K562 (cell line): ENCODE measurements at regions not wholly inside any gene's neighbourhood (a gene's known extent, or its start where the extent isn't known, plus 50 kb on each side); places are given as distances from the start of the nearest gene placed in this dataset.

ENCODE experiments used
- ATAC-seq: fragments of 200-7000 bp; cut with Tn5 transposase; 3 replicates; pipeline ENCODE4 v1.9.1; 2020; ENCODE audit warnings: moderate library complexity
- BruUV-seq: library from RNA; stranded (reverse); fragments of 400-500 nt; replicated peaks from 2 replicates; lab custom pipeline; 2021; lab: Mats Ljungman, UMichigan
- CTCF ChIA-PET: fragments of 300-600 bp; formaldehyde crosslinking; extraction: SDS; loops from one replicate; lab custom pipeline; 2021; ENCODE audit warnings: low intra/inter-chr PET ratio; lab: Yijun Ruan, JAX
- POLR2A ChIA-PET: fragments of 300-600, 350-650 bp; sonication (Branson Sonifier 250); formaldehyde crosslinking; extraction: SDS; loops from one replicate; lab custom pipeline; 2021; ENCODE audit warnings: antibody characterized with exemption, inconsistent platforms; lab: Yijun Ruan, JAX
- DNase-seq, 4 experiments: peaks; one replicate each; pipeline versions ENCODE4 v3.0.0 to v3.0.0-alpha.2; 2011 to 2018; ENCODE audit warnings: low spot score in 3 of 4, mixed read lengths in 3 of 4; ENCODE audit errors: extremely low read depth in 1 of 4
- FAIRE-seq: peaks from 2 replicates; lab custom pipeline; 2011; peaks lifted over from hg19 to GRCh38; lab: Jason Lieb, UNC
- H2AFZ ChIP-seq: 2 replicates; pipeline ENCODE4 v1.6.0; 2011; ENCODE audit warnings: low read depth, low read length, control low read depth, inconsistent platforms
- H3K27ac ChIP-seq: fragments of 200-600 bp; 3 replicates; pipeline ENCODE4 v1.8.0; 2011; ENCODE audit warnings: low read depth, mild to moderate bottlenecking, control low read depth, inconsistent platforms, low read length, moderate library complexity, mixed read lengths; ENCODE audit errors: extremely low read depth
- H3K27me3 ChIP-seq, 2 experiments: fragments of 300-600 bp in 1 of 2; 2 replicates in 1 of 2; 3 replicates in 1 of 2; pipeline versions ENCODE4 v1.6.0 to v1.8.0; 2011; ENCODE audit warnings: inconsistent platforms in 2 of 2, low read length in 2 of 2, mild to moderate bottlenecking in 1 of 2, mixed read lengths in 1 of 2, moderate library complexity in 1 of 2; ENCODE audit not compliant: control insufficient read depth in 2 of 2, insufficient read depth in 2 of 2
- H3K36me3 ChIP-seq: fragments of 300-600 bp; 3 replicates; pipeline ENCODE4 v1.8.0; 2011; ENCODE audit warnings: mild to moderate bottlenecking, low read length, inconsistent platforms; ENCODE audit not compliant: control insufficient read depth, insufficient read depth
- H3K4me1 ChIP-seq, 2 experiments: fragments of 200-600 bp in 1 of 2; replicated peaks in 1 of 2; 2 replicates in 1 of 2; 3 replicates in 1 of 2; pipeline versions ENCODE4 v1.5.1 to v1.8.0; 2011; ENCODE audit warnings: inconsistent platforms in 2 of 2, low read length in 2 of 2, mild to moderate bottlenecking in 1 of 2, mixed read lengths in 1 of 2, moderate library complexity in 1 of 2; ENCODE audit not compliant: control insufficient read depth in 2 of 2, insufficient read depth in 2 of 2
- H3K4me2 ChIP-seq: 2 replicates; pipeline ENCODE4 v1.6.1; 2011; ENCODE audit warnings: low read length, control low read depth, inconsistent platforms, mixed read lengths; ENCODE audit not compliant: insufficient read depth
- H3K4me3 ChIP-seq: fragments of 200-600 bp; sonication (generic), shearing (Covaris generic); 2 replicates; pipeline ENCODE4 v1.5.1; 2016; ENCODE audit warnings: control low read depth, inconsistent platforms
- H3K79me2 ChIP-seq: fragments of 200-600 bp; 3 replicates; pipeline ENCODE4 v1.8.0; 2011; ENCODE audit warnings: low read length, inconsistent platforms; ENCODE audit not compliant: control insufficient read depth, insufficient read depth
- H3K9ac ChIP-seq, 2 experiments: 2 replicates each; pipeline versions ENCODE4 v1.6.0 to v1.6.1; 2011; ENCODE audit warnings: low read depth in 2 of 2, low read length in 2 of 2, control low read depth in 1 of 2, inconsistent platforms in 1 of 2, mild to moderate bottlenecking in 1 of 2, mixed read lengths in 1 of 2; ENCODE audit not compliant: insufficient read depth in 1 of 2
- H3K9me1 ChIP-seq: one replicate; pipeline ENCODE4 v1.6.0; 2011; ENCODE audit warnings: inconsistent platforms, mild to moderate bottlenecking, low read length, moderate library complexity; ENCODE audit not compliant: control insufficient read depth, insufficient read depth
- H3K9me3 ChIP-seq: replicated peaks from 2 replicates; pipeline ENCODE4 v1.5.1; 2011; ENCODE audit warnings: low read depth, low read length, inconsistent platforms; ENCODE audit not compliant: control insufficient read depth, insufficient read depth
- H4K20me1 ChIP-seq: replicated peaks from 2 replicates; pipeline ENCODE4 v1.6.1; 2011; ENCODE audit warnings: low read length, inconsistent platforms, mixed read lengths; ENCODE audit not compliant: control insufficient read depth, insufficient read depth
- ADNP ChIP-seq: fragments of 200-800 bp; sonication (Bioruptor generic); IDR thresholded peaks from 2 replicates; pipeline ENCODE4 v1.6.1; 2016; ENCODE audit warnings: missing genetic modification characterization, missing compliant biosample characterization
- BCL6 ChIP-seq: fragments of 250-450 bp; sonication (Bioruptor Pico); IDR thresholded peaks from 2 replicates; pipeline ENCODE4 v1.4.0; 2020
- CBFB ChIP-seq: sonication (generic); formaldehyde crosslinking; IDR thresholded peaks from 2 replicates; pipeline ENCODE4 v1.4.0; 2020; ENCODE audit warnings: mild to moderate bottlenecking, missing genetic modification reagents
- CCAR2 ChIP-seq: fragments of 200-400 bp; formaldehyde crosslinking; IDR thresholded peaks from 2 replicates; pipeline ENCODE4 v1.6.1; 2017; ENCODE audit warnings: mild to moderate bottlenecking, low read depth, low read length
- HNRNPLL ChIP-seq: fragments of 200-400 bp; formaldehyde crosslinking; IDR thresholded peaks from 2 replicates; pipeline ENCODE4 v1.6.1; 2017; ENCODE audit warnings: low read length, low read depth, mild to moderate bottlenecking; ENCODE audit not compliant: poor library complexity, severe bottlenecking
- KLF13 ChIP-seq: fragments of 450-650 bp; IDR thresholded peaks from 2 replicates; pipeline ENCODE4 v1.6.1; 2016; ENCODE audit warnings: missing genetic modification characterization, low read depth, mild to moderate bottlenecking, missing compliant biosample characterization, moderate library complexity, borderline replicate concordance
- PML ChIP-seq: IDR thresholded peaks from 2 replicates; pipeline ENCODE4 v1.6.1; 2012; ENCODE audit warnings: low read length, inconsistent platforms
- PURB ChIP-seq: sonication (generic); formaldehyde crosslinking; IDR thresholded peaks from 2 replicates; pipeline ENCODE4 v1.9.0; 2021; ENCODE audit warnings: low read depth, mild to moderate bottlenecking, missing genetic modification reagents
- TAF15 ChIP-seq: fragments of 200-400 bp; formaldehyde crosslinking; IDR thresholded peaks from 2 replicates; pipeline ENCODE4 v1.6.1; 2017; ENCODE audit warnings: mild to moderate bottlenecking, low read depth, low read length, moderate library complexity
- TRIM28 ChIP-seq: fragments of 450-650 bp; IDR thresholded peaks from 2 replicates; pipeline ENCODE4 v1.6.1; 2017
- ZNF146 ChIP-seq: IDR thresholded peaks from one replicate; pipeline ENCODE4 v1.6.1; 2018; ENCODE audit warnings: missing compliant biosample characterization; ENCODE audit not compliant: unreplicated experiment
- ZNF316 ChIP-seq: fragments of 450-650 bp; IDR thresholded peaks from 2 replicates; pipeline ENCODE4 v1.6.1; 2016
- ZNF507 ChIP-seq: conservative IDR thresholded peaks from 2 replicates; pipeline ENCODE4 v1.6.1; 2017; ENCODE audit warnings: missing genetic modification characterization, missing compliant biosample characterization
- ZNF764 ChIP-seq: fragments of 250-450 bp; sonication (Bioruptor Pico); IDR thresholded peaks from 2 replicates; pipeline ENCODE4 v1.4.0; 2020; ENCODE audit warnings: low read depth, mild to moderate bottlenecking, moderate library complexity
- WGBS: fragments of 100-300 bp; shearing (Covaris generic); methylation state at CpG from one replicate; pipeline ENCODE4 v1.1.6; 2016; ENCODE audit warnings: low coverage, mixed read lengths; ENCODE audit not compliant: insufficient coverage; ENCODE audit errors: missing lambda C conversion rate; 5-methylcytosine and 5-hydroxymethylcytosine counted together
- in situ Hi-C: fragments of 300-500 bp; cut with MboI; formaldehyde crosslinking; loops from 4 replicates; pipeline ENCODE4 v1.15.0; 2018; ENCODE audit warnings: inconsistent platforms, mixed read lengths
- intact Hi-C: fragments of 100-400 bp; cut with micrococcal nuclease; formaldehyde crosslinking; loops from 2 replicates; pipeline ENCODE4 v1.14.2; 2022
- TF ChIP-seq, protein P1 (sequence below): IDR thresholded peaks from 2 replicates; pipeline ENCODE4 v1.6.1; 2016; ENCODE audit warnings: missing genetic modification characterization, missing compliant biosample characterization
- TF ChIP-seq, protein P2 (sequence below): sonication (generic); formaldehyde crosslinking; IDR thresholded peaks from 2 replicates; pipeline ENCODE4 v1.8.0; 2022; ENCODE audit warnings: mild to moderate bottlenecking, missing genetic modification reagents, borderline replicate concordance

DNA sequence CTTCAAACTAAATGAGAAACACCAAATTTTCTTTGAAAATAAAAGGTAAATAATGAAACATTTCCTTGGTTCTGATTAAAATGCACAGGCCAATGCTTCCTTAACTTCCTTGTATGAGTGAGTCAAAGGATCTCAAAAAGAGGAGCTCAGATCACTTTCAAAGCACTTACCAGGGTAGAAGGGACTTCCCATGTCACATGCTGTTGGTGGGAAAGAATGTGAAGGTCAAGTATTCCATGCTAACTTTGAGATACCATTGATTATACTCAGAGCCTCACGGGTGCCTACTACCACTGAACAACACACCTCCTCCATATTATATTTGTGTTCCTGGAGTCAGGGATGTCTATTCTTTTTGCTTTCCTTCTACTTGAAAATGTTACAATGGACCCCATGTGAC lies 233.5 kb upstream of the KIAA1217 start:
- in situ Hi-C loops (no loop called here), intact Hi-C loops (no loop called here)
- Histone ChIP-seq H2AFZ (no peak overlapping the region), H3K27me3 (no peaks in the 10 kb centered on the region), H3K36me3 (no peaks in the 10 kb centered on the region), H3K4me1 (no peaks in the 10 kb centered on the region), H3K4me2 (no peak overlapping the region), H3K9ac (no peak overlapping the region), H3K27ac (no peak overlapping the region), H3K9me1 (no peaks in the 10 kb centered on the region), H4K20me1 (no peaks in the 10 kb centered on the region), H3K79me2 (no peaks in the 10 kb centered on the region), H3K9me3 (no peaks in the 10 kb centered on the region; the same call in 1 of the 2 replicates), H3K4me3 (no peak overlapping the region)
- no peak for DNase-seq
- TF ChIP-seq CBFB (CRISPR knock-in tag) (no peak), ZNF316 (no peak), BCL6 (no peak), ZNF146 (CRISPR knock-in tag) (no peak), PML (no peak), CCAR2 (no peak), TAF15 (no peak), ADNP (tag) (no peak), HNRNPLL (no peak), TRIM28 (no peak), PURB (CRISPR knock-in tag) (no peak), ZNF507 (tag) (no peak), ZNF764 (CRISPR knock-in tag) (no peak), KLF13 (tag) (no peak)
- TF ChIP-seq, protein P1, sequence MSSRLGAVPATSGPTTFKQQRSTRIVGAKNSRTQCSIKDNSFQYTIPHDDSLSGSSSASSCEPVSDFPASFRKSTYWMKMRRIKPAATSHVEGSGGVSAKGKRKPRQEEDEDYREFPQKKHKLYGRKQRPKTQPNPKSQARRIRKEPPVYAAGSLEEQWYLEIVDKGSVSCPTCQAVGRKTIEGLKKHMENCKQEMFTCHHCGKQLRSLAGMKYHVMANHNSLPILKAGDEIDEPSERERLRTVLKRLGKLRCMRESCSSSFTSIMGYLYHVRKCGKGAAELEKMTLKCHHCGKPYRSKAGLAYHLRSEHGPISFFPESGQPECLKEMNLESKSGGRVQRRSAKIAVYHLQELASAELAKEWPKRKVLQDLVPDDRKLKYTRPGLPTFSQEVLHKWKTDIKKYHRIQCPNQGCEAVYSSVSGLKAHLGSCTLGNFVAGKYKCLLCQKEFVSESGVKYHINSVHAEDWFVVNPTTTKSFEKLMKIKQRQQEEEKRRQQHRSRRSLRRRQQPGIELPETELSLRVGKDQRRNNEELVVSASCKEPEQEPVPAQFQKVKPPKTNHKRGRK (tag) = no peak
- TF ChIP-seq, protein P2, sequence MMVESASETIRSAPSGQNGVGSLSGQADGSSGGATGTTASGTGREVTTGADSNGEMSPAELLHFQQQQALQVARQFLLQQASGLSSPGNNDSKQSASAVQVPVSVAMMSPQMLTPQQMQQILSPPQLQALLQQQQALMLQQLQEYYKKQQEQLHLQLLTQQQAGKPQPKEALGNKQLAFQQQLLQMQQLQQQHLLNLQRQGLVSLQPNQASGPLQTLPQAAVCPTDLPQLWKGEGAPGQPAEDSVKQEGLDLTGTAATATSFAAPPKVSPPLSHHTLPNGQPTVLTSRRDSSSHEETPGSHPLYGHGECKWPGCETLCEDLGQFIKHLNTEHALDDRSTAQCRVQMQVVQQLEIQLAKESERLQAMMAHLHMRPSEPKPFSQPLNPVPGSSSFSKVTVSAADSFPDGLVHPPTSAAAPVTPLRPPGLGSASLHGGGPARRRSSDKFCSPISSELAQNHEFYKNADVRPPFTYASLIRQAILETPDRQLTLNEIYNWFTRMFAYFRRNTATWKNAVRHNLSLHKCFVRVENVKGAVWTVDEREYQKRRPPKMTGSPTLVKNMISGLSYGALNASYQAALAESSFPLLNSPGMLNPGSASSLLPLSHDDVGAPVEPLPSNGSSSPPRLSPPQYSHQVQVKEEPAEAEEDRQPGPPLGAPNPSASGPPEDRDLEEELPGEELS (CRISPR knock-in tag) = no peak
- BruUV-seq = no TSS peak
- FAIRE-seq = no peak
- 0% methylated on average over 1 of the region's 1 CpG for WGBS
- ATAC-seq = no peak
- ChIA-PET CTCF (no interaction called here), POLR2A (no interaction called here)
